ENCODE measurements at regions not wholly inside any gene's neighbourhood (a gene's known extent, or its start where the extent isn't known, plus 50 kb on each side); places are given as distances from the start of the nearest gene placed in this dataset.

DNA sequence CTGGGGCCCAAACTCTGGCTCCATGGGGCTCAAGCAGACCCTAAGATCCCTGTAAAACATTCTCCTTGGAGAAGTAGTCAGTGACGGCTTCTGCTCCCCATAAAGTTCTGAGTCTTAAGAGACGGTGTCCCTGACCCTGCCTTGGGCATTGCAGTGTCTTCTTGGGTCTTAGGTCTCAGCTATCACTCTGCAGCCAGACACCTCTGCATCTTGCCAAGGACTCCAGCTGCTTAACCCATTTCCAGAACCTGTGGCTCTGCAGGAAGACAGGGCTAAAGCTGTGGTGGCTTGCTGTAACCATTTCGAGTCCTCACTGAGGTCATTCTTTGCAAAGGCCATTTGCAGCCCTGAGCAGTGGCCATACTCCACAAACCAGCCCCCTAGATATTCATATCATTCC lies 337.1 kb upstream of the ZMIZ1 start:
- H3K27ac ChIP-seq: no peak overlapping the region
- TF ChIP-seq, protein P1, sequence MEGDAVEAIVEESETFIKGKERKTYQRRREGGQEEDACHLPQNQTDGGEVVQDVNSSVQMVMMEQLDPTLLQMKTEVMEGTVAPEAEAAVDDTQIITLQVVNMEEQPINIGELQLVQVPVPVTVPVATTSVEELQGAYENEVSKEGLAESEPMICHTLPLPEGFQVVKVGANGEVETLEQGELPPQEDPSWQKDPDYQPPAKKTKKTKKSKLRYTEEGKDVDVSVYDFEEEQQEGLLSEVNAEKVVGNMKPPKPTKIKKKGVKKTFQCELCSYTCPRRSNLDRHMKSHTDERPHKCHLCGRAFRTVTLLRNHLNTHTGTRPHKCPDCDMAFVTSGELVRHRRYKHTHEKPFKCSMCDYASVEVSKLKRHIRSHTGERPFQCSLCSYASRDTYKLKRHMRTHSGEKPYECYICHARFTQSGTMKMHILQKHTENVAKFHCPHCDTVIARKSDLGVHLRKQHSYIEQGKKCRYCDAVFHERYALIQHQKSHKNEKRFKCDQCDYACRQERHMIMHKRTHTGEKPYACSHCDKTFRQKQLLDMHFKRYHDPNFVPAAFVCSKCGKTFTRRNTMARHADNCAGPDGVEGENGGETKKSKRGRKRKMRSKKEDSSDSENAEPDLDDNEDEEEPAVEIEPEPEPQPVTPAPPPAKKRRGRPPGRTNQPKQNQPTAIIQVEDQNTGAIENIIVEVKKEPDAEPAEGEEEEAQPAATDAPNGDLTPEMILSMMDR (IDR thresholded peaks at IDR 0.05): no peak
- no peak for TF ChIP-seq ZFX (IDR thresholded peaks at IDR 0.05; ENCODE audit: borderline replicate concordance)

DNA sequence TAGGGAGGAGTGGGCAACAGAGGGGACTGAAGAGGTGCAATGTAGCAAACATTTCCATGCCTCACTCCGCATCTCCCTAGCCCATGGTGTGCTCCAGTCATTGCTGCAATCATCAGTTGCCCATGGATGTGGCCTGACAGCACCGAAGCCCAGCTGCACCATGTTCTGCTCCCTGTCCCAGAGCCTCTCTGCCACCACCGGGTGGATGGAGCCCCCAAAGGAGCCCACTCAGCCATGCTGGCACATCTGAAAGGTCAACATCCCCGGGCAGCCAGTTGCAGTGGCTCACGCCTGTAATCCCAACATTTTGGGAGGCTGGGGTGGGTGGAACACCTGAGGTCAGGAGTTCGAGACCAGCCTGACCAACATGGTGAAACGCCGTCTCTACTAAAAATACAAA lies 336.4 kb upstream of the ZMIZ1 start:
- TF ChIP-seq, protein P1 (IDR thresholded peaks at IDR 0.05): no peak
- TF ChIP-seq ZFX (IDR thresholded peaks at IDR 0.05; ENCODE audit: borderline replicate concordance): no peak
- no peak overlapping the region for H3K27ac ChIP-seq

DNA sequence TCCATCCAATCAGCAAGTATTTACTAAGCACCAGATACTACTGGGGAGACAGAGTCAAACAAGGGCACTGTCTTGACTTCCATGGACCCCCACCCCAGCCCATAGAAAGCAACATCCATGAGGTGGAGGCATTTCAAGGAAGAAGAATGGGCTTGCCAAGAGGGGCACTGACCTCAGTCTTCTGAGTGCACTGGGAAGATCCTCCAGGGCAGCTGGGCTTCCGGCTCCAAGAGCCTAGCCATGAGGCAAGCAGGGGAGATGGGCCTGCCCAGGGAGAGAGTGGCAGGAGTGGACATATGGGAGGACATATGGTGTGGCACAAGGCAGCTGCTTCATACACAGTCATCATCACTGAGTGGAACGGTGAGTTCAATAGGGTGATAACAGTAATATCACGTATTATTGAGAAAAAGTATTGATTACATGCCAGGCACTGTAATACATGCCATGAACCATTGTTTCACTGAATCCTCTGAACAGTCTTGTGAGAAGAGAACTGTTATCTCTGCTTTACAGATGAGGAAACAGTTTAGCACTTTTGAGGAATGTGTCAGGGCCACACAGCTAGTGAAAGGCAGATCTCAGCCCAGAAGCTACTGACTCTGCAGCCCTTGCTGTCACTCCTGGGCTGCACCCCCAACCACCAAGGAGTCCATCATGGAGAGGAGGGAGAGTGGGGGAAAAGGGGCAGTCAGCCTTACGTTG lies 331.7 kb upstream of the ZMIZ1 start:
- no peak overlapping the region for H3K27ac ChIP-seq
- TF ChIP-seq, protein P1 (IDR thresholded peaks at IDR 0.05): no peak
- no peak for TF ChIP-seq ZFX (IDR thresholded peaks at IDR 0.05; ENCODE audit: borderline replicate concordance)

DNA sequence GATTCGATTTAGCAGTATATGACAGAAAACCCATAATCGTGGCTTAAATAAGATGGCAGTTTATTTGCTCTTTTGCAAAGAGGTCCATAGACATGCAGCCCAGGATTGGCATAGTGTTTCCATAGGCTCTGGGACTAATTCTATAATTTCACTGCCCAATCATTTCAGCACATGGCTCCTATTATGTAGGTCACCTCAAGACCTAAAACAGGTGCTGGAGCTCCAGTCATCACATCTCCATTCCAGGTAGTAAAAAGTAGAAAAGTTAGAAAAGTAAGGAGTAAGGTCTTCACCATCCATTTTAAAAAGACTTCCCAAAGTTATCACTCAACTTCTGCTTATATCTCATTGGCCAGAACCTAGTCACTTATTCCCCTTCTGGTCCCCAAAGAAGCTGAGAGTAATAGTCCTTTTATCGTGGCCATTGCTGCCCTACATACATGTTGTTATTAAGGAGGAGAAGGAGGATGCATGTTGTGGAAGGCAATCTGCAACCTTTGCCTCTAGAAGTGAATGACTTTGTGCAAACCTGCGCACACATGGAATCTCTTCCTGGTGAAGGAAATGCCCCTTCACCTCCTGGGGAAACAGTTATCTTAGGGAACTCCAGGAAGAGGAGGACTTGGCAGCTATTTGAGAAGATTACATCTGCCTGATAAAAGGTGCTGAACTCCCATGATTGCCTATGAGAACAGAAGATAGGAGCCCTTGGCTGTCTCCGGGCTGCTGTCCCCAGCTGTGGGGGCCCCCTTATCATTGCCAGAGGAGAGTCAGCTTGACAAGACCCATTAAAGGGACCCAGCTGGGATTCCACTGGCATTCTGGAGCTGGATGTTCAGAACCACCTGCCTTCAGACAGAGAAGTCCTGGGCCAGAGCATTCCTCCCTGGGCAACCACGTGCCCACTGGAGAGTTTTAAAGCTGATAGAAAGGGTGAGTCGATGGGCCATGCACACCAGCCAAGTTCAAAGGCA lies 330.6 kb upstream of the ZMIZ1 start:
- TF ChIP-seq ZFX (IDR thresholded peaks at IDR 0.05; ENCODE audit: borderline replicate concordance): no peak
- TF ChIP-seq, protein P1 (IDR thresholded peaks at IDR 0.05): no peak
- no peak overlapping the region for H3K27ac ChIP-seq

DNA sequence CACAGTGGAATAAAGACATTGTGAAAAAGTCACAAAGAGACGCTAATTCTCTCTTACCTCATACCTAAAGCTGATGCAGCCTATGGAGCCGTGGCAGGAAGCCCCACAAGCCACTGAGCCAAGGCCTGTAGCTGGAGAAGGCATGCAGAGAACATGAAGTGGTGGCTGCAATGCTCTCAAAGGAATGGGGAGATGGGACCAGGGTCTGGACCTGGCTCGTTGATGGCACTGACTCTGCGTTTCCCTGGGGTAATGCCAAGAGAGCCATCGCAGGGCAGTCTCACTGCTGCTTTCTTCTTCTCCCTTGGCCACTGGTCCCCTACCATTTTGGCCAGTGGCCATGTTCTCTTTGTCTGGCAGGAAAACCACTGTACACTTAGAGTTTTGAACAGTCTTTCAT lies 329.9 kb upstream of the ZMIZ1 start:
- H3K27ac ChIP-seq: no peak overlapping the region
- TF ChIP-seq, protein P1 (IDR thresholded peaks at IDR 0.05): no peak
- TF ChIP-seq ZFX (IDR thresholded peaks at IDR 0.05; ENCODE audit: borderline replicate concordance): no peak

DNA sequence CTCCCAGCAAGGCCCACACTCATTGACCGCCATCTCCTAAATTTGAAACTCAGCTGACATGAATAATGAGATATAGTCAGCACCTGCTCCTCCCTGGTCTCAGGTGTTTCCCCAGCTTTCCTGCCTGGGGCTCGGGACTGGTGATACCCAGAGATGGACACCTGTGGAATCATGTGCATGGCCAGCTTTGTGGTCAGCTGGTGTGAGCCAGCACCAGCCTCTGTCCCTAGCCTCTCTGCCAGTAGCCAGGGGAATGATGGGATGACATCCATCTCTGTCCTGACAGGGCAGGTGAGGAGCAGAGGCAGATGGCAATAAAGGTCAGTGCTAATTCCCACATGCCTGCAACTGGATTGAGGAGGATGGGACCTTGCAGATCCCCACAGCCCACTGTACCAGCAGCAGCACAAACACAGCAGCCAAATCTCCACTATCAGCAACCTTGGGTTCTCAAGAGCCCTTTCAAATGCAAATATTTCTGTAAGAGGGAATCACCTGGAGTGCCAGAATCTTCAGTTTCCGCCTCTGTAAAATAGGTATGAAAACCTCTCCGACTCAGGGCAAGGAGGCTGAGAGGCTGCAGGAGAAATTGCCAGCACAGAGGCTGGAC lies 329.2 kb upstream of the ZMIZ1 start:
- no peak overlapping the region for H3K27ac ChIP-seq
- TF ChIP-seq, protein P1 (IDR thresholded peaks at IDR 0.05): no peak
- TF ChIP-seq ZFX (IDR thresholded peaks at IDR 0.05; ENCODE audit: borderline replicate concordance): no peak

Measured in 22Rv1 (cell line).